Stimulated activated CD8-positive, alpha-beta memory T cell treated with anti-CD3 and anti-CD28 coated beads, Interleukin-7, amount 100 ng/mL, for 24 hours (primary cell): ENCODE measurements at regions not wholly inside any gene's neighbourhood (a gene's known extent, or its start where the extent isn't known, plus 50 kb on each side); places are given as distances from the start of the nearest gene placed in this dataset.

Experiments used
- DNase-seq: peaks from one replicate; pipeline ENCODE4 v3.0.0-alpha.2; 2020; ENCODE audit warnings: low read depth

DNA sequence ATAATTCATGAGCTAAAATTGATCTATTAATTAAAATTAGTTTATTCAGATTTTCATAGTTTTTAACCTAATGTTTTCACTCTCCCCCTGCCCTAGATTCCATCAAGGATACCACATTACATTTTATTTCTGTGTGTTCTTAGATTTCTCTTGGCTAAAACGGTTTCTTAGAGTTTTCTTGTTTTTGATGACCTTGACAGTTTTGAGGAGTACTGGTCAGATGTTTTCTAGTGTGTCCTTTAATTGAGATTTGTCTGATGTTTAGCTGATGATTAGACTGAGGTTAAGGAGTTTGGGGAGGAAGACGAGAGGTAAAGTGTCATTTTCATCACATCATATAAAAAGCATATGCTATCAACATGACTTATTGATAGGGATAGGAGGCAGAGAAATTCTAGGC, 475.9 kb downstream of the SQOR start:
- no peak for DNase-seq

DNA sequence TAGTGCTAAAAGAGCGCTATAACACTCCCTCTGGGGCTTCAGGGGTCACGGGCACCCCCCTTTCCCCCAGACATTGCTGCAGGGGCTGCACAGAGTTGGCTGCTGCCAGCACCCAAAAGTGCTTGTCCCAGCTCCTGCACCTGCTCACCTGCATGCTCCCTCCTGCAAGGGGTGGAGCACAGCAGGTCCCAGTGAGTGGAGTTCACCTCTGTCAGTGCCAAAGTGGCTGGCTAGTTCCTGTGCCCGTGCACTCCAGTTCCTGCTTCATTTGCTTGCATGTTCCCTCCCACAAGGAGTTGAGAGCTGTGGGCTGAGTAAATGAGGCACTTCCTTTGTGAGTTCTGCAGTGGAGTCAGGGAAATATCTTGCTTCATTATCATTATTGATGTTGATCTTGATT, 476.9 kb downstream of the SQOR start:
- no peak for DNase-seq

- no peak for DNase-seq
Observed at GRCh38 chr15:46117071-46117470, 482.2 kb downstream of the SQOR start.

DNA sequence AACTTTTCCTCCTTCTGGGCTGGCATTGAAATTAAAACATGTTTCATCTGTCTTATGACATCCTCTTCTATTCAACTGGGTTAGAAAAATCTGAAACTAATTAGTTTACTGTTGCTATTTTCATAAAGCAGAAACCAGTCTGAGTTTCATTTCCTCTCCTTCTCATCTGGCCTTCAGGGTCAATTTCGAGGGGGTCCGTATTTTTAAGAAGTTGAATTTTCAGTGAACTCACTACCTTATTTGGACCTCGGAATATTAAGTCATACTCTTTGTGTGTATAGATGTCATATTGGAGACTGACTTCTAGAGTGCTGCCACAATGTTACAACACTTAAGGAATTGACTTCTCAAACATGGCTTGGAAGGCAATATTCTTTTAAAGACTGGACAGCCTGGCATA, 485.9 kb downstream of the SQOR start:
- DNase-seq, result no peak

DNA sequence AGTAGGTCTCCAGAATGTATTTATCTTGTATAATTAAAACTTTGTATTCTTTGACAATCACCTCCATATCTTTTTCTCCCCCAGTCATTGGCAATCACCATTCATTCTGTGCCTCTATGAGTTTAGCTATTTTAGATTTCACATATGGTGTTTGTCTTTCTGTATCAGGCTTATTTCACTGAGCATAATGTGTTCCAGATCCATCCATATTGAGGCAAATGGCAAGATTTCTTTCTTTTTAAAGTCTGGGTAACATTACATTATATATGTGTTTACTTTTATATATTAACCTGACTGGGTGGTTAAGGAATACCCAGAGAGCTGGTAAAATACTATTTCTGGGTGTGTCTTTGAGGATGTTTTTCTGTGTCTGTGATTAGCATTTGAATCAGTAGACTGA, 486.6 kb downstream of the SQOR start:
- DNase-seq, result no peak

DNA sequence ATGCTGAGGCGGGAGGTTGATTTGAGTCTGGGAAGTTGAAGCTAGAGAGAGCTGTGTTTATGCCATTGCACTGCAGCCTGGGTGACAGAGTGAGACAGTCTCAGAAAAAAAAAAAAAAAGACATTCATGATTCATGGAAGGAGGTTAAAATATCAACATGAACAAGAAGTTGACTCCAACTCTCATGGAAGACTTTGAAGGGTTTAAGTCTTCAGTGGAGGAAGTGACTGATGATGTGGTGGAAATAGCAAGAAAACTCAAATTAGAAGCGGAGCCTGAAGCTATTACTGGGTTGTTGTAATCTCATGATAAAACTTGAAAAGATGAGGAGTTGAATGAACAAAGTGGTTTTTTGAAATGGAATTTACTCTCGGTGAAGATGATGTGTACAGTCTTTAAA, 491.8 kb downstream of the SQOR start:
- DNase-seq, result no peak

GRCh38 chr15:46127361-46127874, 492.6 kb downstream of the SQOR start:
- DNase-seq, result no peak

GRCh38 chr15:46129145-46129544, 494.3 kb downstream of the SQOR start:
- no peak for DNase-seq

DNA sequence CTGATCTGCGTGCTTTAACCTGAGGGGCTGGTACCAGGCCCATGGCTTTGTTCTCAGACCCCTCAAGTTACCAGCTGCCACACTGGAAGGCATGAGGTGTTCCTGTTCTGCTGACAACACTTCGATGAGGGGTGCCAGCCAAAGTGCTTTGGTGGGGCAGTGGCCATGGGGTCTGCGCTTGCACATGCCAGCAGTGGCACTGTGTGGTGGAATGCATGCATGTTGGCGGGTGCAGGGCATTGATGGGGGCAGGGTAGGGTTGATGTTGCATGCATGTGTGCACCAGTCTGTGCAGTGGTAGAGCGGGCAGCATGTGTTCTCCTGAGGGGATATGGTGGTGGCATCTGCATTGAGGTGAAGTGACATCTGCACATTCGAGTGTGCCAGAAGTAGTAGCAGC, 497.0 kb downstream of the SQOR start:
- no peak for DNase-seq

DNA sequence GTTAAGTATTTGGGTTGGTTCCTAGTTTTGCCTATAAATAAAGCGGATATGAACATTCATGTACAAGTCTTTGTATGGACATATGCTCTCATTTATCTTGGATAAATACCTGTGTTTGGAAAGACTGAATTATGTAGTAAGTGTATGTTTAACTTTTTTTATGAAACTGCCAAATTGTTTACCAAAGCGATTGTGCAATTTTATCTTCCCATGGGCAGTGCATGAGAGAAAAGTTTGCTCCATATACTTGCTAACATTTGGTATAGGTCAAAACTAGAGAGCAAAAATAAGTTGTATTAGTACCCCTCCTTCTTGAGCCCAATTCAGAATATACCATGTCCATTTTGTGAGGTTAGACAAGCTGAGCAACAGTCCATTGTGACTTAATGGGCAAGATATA, 502.6 kb downstream of the SQOR start:
- DNase-seq, result no peak

DNA sequence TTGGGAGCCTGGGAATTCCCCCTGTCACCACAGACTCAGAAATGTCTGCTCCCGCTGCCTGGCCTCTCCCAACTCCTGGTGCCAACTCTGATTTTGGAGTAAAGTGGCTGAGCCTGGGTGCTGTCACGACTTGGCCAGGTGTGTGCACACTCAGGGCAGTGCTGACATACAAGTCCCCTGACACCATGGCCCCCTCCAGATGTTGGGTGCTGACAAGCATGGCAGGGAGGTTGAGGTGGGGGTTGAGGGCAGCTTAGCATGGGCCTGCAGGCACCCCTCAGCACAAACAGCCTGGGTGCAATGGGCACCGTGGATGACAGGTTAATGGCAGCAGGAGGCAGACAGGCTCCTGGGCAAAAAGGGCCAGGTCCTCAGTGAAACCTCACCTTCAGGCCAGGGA, 511.2 kb downstream of the SQOR start:
- DNase-seq, result no peak

DNA sequence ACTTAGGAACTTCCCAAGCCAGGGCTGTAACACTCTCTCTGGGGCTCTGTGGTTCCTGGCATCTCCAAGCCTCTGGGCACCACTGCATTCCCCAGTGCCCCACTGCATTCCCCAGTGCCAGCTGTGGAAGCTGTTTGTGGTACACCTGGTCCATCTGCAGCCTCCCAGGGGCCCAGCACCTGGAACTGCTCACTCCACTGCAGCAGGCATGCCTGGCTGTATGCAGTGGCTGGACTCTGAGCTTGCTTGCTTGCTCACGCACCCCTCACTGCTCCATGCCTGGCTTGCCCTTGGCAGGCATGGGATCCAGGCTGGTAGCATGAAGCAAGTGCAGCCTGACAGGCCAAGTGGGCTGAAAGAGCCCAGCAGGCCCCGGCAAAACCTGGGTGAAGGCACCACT, 512.1 kb downstream of the SQOR start:
- DNase-seq, result no peak

- no peak for DNase-seq
Observed at GRCh38 chr15:46151786-46152185, 517.0 kb downstream of the SQOR start.

DNA sequence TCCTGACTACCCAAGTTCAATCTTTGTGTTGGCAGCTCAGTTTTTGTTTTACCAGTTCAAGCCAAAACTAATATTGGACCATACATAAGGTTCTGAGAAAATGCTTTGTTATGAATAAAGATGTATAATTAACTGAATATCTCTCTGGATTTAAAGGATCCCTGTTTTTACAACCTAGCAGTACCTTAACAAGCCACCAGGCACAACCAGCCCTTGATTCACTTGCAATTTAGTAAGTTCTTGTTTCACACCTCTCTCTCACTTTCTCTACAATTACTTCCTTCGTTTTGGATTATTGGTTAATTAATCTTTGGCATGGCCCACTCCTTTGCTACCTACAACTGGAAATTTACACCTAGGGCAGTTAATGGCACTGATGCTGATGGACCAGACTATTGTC, 531.9 kb downstream of the SQOR start:
- no peak for DNase-seq

GRCh38 chr15:46170326-46170725, 535.5 kb downstream of the SQOR start:
- DNase-seq, result no peak

DNA sequence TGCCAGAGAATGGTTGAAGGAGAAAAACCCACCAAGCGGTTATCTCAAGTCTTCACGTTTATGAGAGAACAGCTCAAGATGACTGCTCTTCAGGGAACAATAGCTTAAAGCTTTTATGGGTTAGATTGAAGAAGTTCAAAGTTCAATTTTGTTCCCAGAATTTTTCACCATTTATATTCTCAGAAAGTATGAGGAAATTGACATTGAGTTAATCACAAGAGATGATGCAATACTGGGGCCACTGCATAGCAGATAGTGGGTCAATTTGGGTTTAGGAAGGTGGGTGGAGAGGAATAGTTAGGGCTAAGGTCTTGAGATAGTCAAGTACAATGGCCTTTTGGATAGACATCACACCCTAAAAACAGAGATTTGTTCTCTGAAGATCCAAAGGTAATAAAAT, 539.3 kb downstream of the SQOR start:
- no peak for DNase-seq

GRCh38 chr15:46177219-46177618, 542.4 kb downstream of the SQOR start:
- DNase-seq, result no peak

- DNase-seq, result no peak
Observed at GRCh38 chr15:46178138-46178537, 543.3 kb downstream of the SQOR start.

DNA sequence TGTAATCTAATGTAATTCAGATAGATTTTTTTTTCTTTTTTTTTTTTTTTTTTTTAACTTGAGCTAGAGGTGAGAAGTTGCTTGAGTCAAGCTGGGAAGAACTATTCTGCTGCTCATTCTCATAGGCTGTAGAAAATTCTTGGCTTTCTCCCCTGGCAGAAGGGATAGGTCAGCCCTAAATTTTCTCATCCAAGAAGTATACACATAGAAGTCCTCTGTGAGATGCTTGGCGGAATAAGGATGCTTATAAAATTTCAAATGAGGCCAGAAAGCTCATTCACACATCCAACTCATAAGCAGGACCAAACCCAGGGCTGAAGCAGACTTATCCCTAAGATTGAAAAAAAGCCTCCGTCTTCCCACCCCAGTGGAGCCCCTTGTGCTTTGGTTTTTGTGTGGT, 572.5 kb downstream of the SQOR start:
- DNase-seq, result no peak

DNA sequence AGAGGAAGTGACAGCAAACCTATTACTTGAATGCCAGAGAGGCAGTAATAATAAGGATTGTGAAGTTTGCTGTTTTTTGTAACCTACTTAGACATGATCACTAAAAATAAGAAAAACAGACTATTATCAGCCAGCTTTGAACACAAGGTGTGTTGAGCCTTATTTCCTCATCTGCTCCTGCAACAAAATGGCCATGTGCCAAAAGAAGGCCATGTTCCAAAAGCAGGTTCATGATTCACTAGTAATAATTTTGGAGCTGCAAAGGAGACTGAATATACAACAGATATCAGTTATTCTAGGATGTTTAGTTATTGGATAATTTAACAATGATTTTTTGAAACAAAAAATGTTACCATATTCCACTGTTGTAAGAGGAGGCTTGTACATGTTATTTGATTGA, 578.7 kb downstream of the SQOR start:
- no peak for DNase-seq

- DNase-seq, result no peak
Observed at GRCh38 chr15:46222826-46223225, 588.0 kb downstream of the SQOR start.

DNA sequence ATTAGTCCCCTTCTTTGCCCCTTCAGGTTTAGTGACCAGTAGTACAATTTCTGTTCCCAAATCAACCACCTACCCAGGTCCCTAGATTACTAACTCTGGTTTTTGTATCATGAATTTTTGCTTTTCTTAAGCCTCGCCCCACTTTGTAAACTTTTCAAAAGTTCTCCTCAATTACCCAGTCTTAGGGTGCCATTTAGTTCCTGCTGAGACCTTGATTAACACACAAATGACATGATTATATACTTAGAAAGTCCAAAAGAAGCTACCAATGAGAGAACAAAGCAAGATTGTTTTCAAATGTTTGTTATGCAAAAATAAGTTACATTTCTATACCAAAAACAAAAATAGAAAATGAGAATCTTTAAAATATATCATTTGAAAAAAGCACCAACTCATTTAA, 594.4 kb downstream of the SQOR start:
- DNase-seq, result no peak

DNA sequence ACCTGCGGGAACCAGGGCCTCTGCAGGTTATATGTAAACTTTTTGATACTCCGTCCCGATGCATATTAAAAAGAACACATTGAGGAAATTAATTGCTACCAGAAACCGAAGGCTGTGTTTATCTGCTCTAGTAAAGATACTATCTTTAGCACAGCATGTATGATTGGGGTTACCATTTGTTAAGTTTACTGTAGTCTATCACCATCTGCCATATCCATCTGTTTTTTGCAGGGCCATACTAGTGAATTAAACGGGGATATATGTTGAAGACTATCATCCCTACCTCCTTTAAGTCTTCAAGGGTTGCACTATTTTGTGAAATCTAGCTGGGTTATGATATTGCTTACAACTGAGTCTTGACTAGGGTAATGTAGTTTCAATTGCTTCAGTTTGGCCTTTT, 597.0 kb downstream of the SQOR start:
- DNase-seq, result no peak

DNA sequence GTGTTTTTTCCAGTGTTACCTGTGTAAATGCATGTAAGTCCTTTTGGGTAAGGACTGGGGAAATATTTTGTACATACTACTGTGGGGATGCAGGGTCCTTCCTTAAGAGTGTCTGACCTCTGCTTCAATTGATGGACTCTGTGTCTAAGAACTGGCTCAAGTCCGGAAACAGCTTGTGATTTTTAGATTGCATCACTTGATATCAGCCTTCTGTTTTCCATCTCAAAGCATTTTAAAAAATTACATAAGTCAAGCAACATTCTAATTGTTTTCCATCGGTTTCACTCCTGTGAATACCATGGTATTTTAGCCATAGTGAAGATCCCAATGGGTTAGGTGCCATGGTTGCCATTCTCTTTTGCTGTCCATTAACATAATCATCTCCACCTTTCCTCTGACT, 597.6 kb downstream of the SQOR start:
- DNase-seq, result no peak

- no peak for DNase-seq
Observed at GRCh38 chr15:46242935-46243334, 608.1 kb downstream of the SQOR start.
